Stomach (tissue), 8 donors: ENCODE measurements at regions not wholly inside any gene's neighbourhood (a gene's known extent, or its start where the extent isn't known, plus 50 kb on each side); places are given as distances from the start of the nearest gene placed in this dataset.

Experiments used
- DNase-seq, 2 donors: peaks; one replicate each; pipeline versions ENCODE4 v3.0.0 to v3.0.0-alpha.2; 2013 to 2019
- H3K27ac ChIP-seq, 5 donors: fragments of 200-600 bp in 4 of 5; sonication (generic) in 4 of 5; one replicate each; pipeline ENCODE4 v1.5.1; 2013 to 2019; ENCODE audit warnings: mild to moderate bottlenecking in 1 of 5, moderate library complexity in 1 of 5
- H3K27me3 ChIP-seq, 3 donors: fragments of 200-600 bp; sonication (generic); one replicate each; pipeline ENCODE4 v1.5.1; 2017 to 2019; ENCODE audit warnings: mixed run types in 1 of 3
- H3K36me3 ChIP-seq, 4 donors: fragments of 200-600 bp; sonication (generic); 1 replicate in 3 of 4; 2 replicates in 1 of 4; pipeline ENCODE4 v1.5.1; 2016 to 2019
- H3K4me1 ChIP-seq, 4 donors: fragments of 200-600 bp; sonication (generic); one replicate each; pipeline ENCODE4 v1.5.1; 2016 to 2019
- H3K4me3 ChIP-seq, 4 donors: fragments of 200-600 bp; sonication (generic) in 3 of 4; one replicate each; pipeline ENCODE4 v1.5.1; 2016 to 2019; ENCODE audit warnings: mild to moderate bottlenecking in 1 of 4
- H3K9me3 ChIP-seq, 4 donors: fragments of 200-600 bp; sonication (generic); one replicate each; pipeline ENCODE4 v1.5.1; 2016 to 2019
- EP300 ChIP-seq: sonication (generic); formaldehyde crosslinking; IDR thresholded peaks from one replicate; pipeline ENCODE4 v1.6.1; 2017; ENCODE audit warnings: antibody characterized with exemption
- POLR2A ChIP-seq, 4 donors: fragments of 450-650 bp; IDR thresholded peaks; one replicate each; pipeline ENCODE4 v1.6.1; 2016; ENCODE audit warnings: antibody characterized with exemption in 4 of 4, control low read depth in 2 of 4, mild to moderate bottlenecking in 1 of 4, moderate library complexity in 1 of 4
- POLR2AphosphoS5 ChIP-seq, 3 donors: sonication (generic); formaldehyde crosslinking; IDR thresholded peaks; one replicate each; pipeline ENCODE4 v1.6.1; 2016; ENCODE audit warnings: antibody characterized with exemption in 3 of 3
- WGBS, 5 donors: extraction: QIAGEN DNeasy Blood & Tissue Kit in 3 of 5; methylation state at CpG; one replicate each; pipeline versions ENCODE4 v1.1.5 to v1.1.7; 2013 to 2018; 5-methylcytosine and 5-hydroxymethylcytosine counted together
- intact Hi-C: fragments of 100-400 bp; cut with DNase I; formaldehyde crosslinking; loops from one replicate; pipeline ENCODE4 v1.15.1; 2023; ENCODE audit warnings: low total_unique reads
- TF ChIP-seq, protein P1 (sequence below), 7 experiments: fragments of 450-650 bp in 4 of 7; fragments of 200-600 bp in 3 of 7; sonication (generic) in 3 of 7; IDR thresholded peaks; one replicate each; pipeline ENCODE4 v1.5.1; 2016 to 2019; ENCODE audit warnings: antibody characterized with exemption in 7 of 7, control low read depth in 2 of 7, mild to moderate bottlenecking in 1 of 7
- donor health status: healthy with polysubstance abuse.
- donor health status: Bipolar disorder and iron deficiency.
- donor health status: healthy.

DNA sequence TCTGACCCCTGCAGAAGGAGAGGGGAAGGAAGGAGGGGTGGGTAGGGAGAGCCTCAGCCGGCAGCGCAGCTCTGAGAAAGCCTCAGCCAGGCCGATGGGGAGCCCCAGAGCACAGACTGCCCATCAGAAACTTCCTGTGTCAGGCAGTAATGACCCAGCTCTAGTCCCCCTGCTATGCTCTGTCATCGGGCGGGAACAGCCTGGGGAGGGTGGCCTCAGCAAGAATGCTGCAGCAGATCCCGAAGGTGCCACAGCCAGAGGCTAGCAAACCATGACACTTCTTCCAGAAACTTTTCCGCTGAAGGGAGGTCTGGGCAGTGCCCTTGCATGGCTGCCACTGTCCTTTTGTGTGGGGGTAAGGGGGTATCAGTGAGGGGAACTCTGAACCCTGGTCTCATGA is 279.0 kb downstream of the BCOR start:
- no peak for DNase-seq
- H3K4me3 ChIP-seq, result no peak overlapping the region
- no peak overlapping the region for H3K27ac ChIP-seq
- H3K9me3 ChIP-seq, result peaks cover 0 to 34% (median 13%) of the 10 kb centered on the region in 4 donors
- 65 to 90% (median 79%) methylated on average over 4 to 7 of the region's 7 CpGs for WGBS, 5 donors
- H3K4me1 ChIP-seq, result peaks cover 0 to 29% (median 24%) of the 10 kb centered on the region in 4 donors
- peaks cover 12 to 18% (median 14%) of the 10 kb centered on the region in 3 donors for H3K27me3 ChIP-seq
- H3K36me3 ChIP-seq, result no peaks in the 10 kb centered on the region
- no peak for TF ChIP-seq EP300
- TF ChIP-seq POLR2AphosphoS5 (IDR thresholded peaks at IDR 0.05), result no peak
- no peak for TF ChIP-seq POLR2A (IDR thresholded peaks at IDR 0.05)
- TF ChIP-seq, protein P1, sequence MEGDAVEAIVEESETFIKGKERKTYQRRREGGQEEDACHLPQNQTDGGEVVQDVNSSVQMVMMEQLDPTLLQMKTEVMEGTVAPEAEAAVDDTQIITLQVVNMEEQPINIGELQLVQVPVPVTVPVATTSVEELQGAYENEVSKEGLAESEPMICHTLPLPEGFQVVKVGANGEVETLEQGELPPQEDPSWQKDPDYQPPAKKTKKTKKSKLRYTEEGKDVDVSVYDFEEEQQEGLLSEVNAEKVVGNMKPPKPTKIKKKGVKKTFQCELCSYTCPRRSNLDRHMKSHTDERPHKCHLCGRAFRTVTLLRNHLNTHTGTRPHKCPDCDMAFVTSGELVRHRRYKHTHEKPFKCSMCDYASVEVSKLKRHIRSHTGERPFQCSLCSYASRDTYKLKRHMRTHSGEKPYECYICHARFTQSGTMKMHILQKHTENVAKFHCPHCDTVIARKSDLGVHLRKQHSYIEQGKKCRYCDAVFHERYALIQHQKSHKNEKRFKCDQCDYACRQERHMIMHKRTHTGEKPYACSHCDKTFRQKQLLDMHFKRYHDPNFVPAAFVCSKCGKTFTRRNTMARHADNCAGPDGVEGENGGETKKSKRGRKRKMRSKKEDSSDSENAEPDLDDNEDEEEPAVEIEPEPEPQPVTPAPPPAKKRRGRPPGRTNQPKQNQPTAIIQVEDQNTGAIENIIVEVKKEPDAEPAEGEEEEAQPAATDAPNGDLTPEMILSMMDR (IDR thresholded peaks at IDR 0.05), result no peak
- intact Hi-C loops, result loop anchor here (10.0 kb wide), 1 partner anchor 64 kb away; no protein-coding TSS in a partner anchor

DNA sequence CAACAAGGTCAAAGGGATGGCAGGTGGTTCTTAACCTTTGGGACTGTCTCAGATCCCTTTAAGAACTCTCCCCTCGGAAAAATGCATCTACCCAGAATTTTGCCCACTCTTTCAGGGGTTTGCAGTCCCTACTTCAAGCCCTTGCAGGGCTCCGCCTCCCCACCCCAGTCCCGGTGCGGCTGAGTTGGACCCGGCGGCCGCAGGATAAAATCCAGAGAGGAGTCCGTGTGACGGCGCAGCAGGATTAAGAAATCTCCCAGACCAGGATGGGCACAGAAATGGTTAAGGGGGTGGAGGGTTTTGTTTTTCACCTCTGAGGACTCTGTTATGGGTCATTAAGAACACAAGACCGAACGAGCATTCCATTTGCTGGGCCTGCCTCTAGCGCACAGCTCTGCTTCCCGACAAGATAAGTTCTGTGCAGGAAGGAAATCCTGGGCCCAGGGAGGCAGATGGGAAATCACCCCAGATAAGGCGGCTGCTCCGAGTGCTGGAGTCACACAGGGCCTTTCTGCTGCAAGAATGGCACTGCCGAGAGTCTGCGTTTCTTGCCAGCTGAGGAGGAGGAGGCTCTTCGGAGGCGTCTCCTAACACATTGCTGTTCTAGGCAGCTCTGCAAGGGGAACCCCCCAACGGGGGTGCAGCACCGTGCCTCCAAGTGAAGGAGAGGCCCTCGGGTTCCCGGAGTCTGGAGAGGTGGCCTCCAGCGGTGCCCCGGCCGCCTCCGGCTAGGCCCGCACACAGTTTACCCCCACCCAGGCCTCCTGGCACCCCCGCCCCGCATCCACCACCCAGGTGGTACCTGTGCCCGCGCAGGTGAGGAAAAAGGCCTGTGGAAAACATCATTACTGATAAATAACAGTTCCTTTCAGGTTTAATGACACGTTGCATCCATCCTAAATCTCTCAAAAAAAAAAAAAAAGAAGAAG is 277.6 kb downstream of the BCOR start:
- Histone ChIP-seq H3K9me3 (peaks cover 0 to 34% (median 13%) of the 10 kb centered on the region in 4 donors), H3K4me1 (peaks cover 0 to 23% (median 17%) of the 10 kb centered on the region in 4 donors), H3K27me3 (peaks cover 12 to 17% (median 14%) of the 10 kb centered on the region in 3 donors), H3K27ac (no peak overlapping the region), H3K36me3 (no peaks in the 10 kb centered on the region), H3K4me3 (peak overlapping the region in 3 of 4 donors; percentile 39 to 47 (median 42))
- 35 to 45% (median 43%) methylated on average over 23 to 34 of the region's 34 CpGs for WGBS, 5 donors
- no peak for TF ChIP-seq POLR2A (IDR thresholded peaks at IDR 0.05)
- peak in 1 of 3 donors; percentile 12 for TF ChIP-seq POLR2AphosphoS5 (IDR thresholded peaks at IDR 0.05)
- intact Hi-C loops, result loop anchor here (10.0 kb wide), 1 partner anchor 65 kb away; no protein-coding TSS in a partner anchor
- DNase-seq, result peak; percentile 29 to 44

DNA sequence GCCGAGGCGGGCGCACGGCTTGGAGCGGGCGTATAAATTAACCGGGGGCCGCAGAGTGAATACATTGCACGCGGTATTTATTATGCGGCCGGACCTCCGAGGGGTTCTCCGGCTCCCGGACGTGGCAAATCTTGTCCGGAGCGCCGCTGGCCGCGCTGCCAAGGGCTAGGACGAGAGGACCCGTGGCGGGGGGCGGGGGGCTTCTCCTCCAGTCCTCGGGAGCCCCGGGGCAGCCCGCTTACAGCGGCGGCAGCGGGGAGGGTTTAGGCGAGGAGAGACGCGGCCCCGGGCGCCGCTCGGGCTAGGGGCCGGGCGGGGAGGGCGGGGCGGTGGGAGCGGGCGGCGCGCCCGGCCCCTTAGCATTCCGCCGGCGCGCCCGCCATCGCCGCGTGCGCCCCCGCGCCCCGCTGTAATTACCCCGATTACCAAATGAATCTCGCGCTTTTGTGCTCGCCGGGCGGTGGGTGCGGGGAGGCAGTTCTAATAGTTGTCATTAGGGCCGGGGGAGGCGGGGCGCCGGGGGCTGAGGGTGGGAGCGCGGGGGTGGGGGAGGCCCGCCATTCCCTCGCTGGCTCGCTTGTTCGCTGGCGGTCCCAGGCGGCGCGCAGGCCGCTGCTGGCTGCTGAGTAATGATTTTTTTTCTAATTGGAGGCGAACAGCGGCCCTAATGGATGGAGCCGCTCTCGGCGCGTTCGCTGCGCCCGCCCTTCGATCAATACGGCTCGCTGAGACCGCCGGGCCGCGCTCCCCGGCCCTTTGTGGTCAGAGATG is 276.6 kb downstream of the BCOR start:
- no peak for TF ChIP-seq EP300
- TF ChIP-seq POLR2AphosphoS5 (IDR thresholded peaks at IDR 0.05), result no peak
- no peak for TF ChIP-seq POLR2A (IDR thresholded peaks at IDR 0.05)
- TF ChIP-seq, protein P1 (IDR thresholded peaks at IDR 0.05), result no peak
- Histone ChIP-seq H3K27ac (peak overlapping the region in 1 of 5 donors; percentile 46), H3K4me1 (peaks cover 0 to 23% (median 17%) of the 10 kb centered on the region in 4 donors), H3K27me3 (peaks cover 12 to 17% (median 14%) of the 10 kb centered on the region in 3 donors), H3K36me3 (no peaks in the 10 kb centered on the region), H3K9me3 (peaks cover 0 to 34% (median 13%) of the 10 kb centered on the region in 4 donors), H3K4me3 (peak overlapping the region; percentile 39 to 47 (median 40))
- peak in 1 of 2 donors; percentile 79 for DNase-seq
- intact Hi-C loops, result no loop called here
- 2 to 10% (median 7%) methylated on average over 45 to 80 of the region's 98 CpGs; no CpG with 5 or more reads in 1 of the 5 donors for WGBS, 5 donors

DNA sequence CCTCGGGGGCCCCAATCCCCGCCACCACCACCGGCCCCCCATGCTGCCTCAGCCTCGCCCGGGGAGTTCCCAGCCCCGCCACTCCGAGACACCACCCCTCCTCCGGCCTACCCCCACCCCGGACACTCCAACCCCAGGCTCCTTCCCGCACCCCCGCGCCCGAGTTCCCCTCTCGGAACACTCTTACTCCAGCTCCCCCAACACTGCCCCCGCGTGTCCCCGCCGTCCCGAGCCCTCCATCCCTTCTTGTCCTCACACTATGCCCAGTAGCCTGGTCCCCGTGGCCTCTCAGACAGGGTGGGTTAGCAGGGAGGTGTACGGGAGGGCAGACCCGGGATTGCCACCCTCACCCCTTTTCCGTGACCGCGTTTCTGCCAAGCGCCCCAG is 276.1 kb downstream of the BCOR start:
- H3K36me3 ChIP-seq, result no peaks in the 10 kb centered on the region
- intact Hi-C loops, result no loop called here
- DNase-seq, result no peak
- H3K9me3 ChIP-seq, result peaks cover 0 to 34% (median 13%) of the 10 kb centered on the region in 4 donors
- peak overlapping the region; percentile 39 to 47 (median 40) for H3K4me3 ChIP-seq
- peaks cover 0 to 21% (median 16%) of the 10 kb centered on the region in 4 donors for H3K4me1 ChIP-seq
- 35 to 84% (median 49%) methylated on average over 7 to 26 of the region's 26 CpGs for WGBS, 5 donors
- peak overlapping the region in 1 of 5 donors; percentile 46 for H3K27ac ChIP-seq
- no peak for TF ChIP-seq POLR2AphosphoS5 (IDR thresholded peaks at IDR 0.05)
- no peak for TF ChIP-seq POLR2A (IDR thresholded peaks at IDR 0.05)
- TF ChIP-seq, protein P1 (IDR thresholded peaks at IDR 0.05), result no peak
- no peak for TF ChIP-seq EP300
- H3K27me3 ChIP-seq, result peaks cover 12 to 17% (median 14%) of the 10 kb centered on the region in 3 donors
